ENCODE measurements at regions not wholly inside any gene's neighbourhood (a gene's known extent, or its start where the extent isn't known, plus 50 kb on each side); places are given as distances from the start of the nearest gene placed in this dataset.

DNA sequence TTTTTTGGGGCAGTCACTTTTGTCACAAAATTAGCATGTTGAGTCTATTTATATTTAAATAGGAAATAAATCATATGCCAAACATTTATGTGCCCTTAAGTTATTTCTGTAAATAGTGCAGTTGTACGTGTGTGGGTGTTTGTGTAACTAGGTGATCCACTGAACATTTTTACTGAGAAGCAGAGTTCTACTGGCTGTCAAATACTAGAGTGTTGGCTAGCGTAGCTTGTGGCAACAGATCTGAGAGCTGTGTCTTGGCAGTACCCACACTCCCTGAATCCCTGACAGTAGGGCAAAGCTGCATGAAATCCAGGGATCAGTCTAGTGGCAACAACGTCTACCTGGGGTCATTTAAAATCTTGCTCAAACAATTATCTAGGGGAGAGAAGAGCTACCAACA lies 273.1 kb upstream of the SLC8A1 start:
- TF ChIP-seq EZH2phosphoT487 (IDR thresholded peaks at IDR 0.05; ENCODE audit: borderline replicate concordance, low read depth, low read length) (no peak), CTCF (conservative IDR thresholded peaks at IDR 0.05; ENCODE audit: low read length) (no peak)
- H3K4me1 ChIP-seq (ENCODE audit: insufficient read depth, low read length, poor library complexity, severe bottlenecking), result no peaks in the 10 kb centered on the region
- H3K4me3 ChIP-seq (ENCODE audit: low read depth, low read length, poor library complexity, severe bottlenecking), result no peak overlapping the region
- no peaks in the 10 kb centered on the region for H3K9me2 ChIP-seq (ENCODE audit: insufficient read depth, low read length)
- H3K36me3 ChIP-seq (ENCODE audit: insufficient read depth, low read length), result no peaks in the 10 kb centered on the region
- H2AFZ ChIP-seq (ENCODE audit: low read length), result no peak overlapping the region
- H3K27ac ChIP-seq (ENCODE audit: low read depth, low read length, poor library complexity, severe bottlenecking), result no peak overlapping the region
- no TSS peak for BruUV-seq (replicated peaks)
- no peak overlapping the region for H3K4me2 ChIP-seq (ENCODE audit: low read length)
- H4K20me1 ChIP-seq (ENCODE audit: insufficient read depth, low read length), result no peaks in the 10 kb centered on the region
- H3K9me3 ChIP-seq (ENCODE audit: low read length), result no peaks in the 10 kb centered on the region
- intact Hi-C loops (cut with micrococcal nuclease; ENCODE audit: unreplicated experiment), result no loop called here
- DNase-seq (ENCODE audit: low spot score), result no peak
- no peaks in the 10 kb centered on the region for H3K79me2 ChIP-seq (ENCODE audit: insufficient read depth, low read depth, low read length)
- CTCF ChIA-PET (ENCODE audit: unreplicated experiment), result no interaction called here
- POLR2A ChIA-PET, result no interaction called here

DNA sequence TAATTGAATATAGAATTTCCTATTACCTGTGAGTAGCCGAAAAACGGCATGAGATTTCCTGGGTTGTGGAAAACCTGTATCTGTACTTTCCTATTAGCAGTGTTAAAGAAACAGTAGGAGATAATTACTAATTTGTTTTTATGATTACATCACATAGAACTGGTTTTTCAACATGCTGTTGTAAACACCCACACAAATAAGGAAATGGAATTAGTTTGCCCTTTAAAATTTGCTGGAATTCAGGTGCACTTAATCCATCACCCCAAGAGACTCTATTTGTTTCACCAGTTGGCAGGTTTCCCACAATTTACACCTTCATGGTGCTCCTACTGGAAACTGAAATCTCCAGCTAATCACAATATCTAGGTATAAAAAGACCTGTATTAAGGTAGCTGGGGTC lies 274.1 kb upstream of the SLC8A1 start:
- Histone ChIP-seq H3K79me2 (ENCODE audit: insufficient read depth, low read depth, low read length) (no peaks in the 10 kb centered on the region), H2AFZ (ENCODE audit: low read length) (no peak overlapping the region), H3K9me2 (ENCODE audit: insufficient read depth, low read length) (no peaks in the 10 kb centered on the region), H4K20me1 (ENCODE audit: insufficient read depth, low read length) (no peaks in the 10 kb centered on the region), H3K4me3 (ENCODE audit: low read depth, low read length, poor library complexity, severe bottlenecking) (no peak overlapping the region), H3K4me2 (ENCODE audit: low read length) (no peak overlapping the region), H3K4me1 (ENCODE audit: insufficient read depth, low read length, poor library complexity, severe bottlenecking) (no peaks in the 10 kb centered on the region), H3K27ac (ENCODE audit: low read depth, low read length, poor library complexity, severe bottlenecking) (no peak overlapping the region), H3K9me3 (ENCODE audit: low read length) (no peaks in the 10 kb centered on the region), H3K36me3 (ENCODE audit: insufficient read depth, low read length) (no peaks in the 10 kb centered on the region)
- ChIA-PET CTCF (ENCODE audit: unreplicated experiment) (no interaction called here), POLR2A (interaction anchor here (1.0 kb wide), 1 partner anchor 158 kb away, joined by 4 read pairs; no protein-coding TSS in a partner anchor)
- no TSS peak for BruUV-seq (replicated peaks)
- DNase-seq (ENCODE audit: low spot score), result no peak
- intact Hi-C loops (cut with micrococcal nuclease; ENCODE audit: unreplicated experiment), result no loop called here
- TF ChIP-seq EZH2phosphoT487 (IDR thresholded peaks at IDR 0.05; ENCODE audit: borderline replicate concordance, low read depth, low read length), result no peak
- TF ChIP-seq CTCF (conservative IDR thresholded peaks at IDR 0.05; ENCODE audit: low read length), result no peak

DNA sequence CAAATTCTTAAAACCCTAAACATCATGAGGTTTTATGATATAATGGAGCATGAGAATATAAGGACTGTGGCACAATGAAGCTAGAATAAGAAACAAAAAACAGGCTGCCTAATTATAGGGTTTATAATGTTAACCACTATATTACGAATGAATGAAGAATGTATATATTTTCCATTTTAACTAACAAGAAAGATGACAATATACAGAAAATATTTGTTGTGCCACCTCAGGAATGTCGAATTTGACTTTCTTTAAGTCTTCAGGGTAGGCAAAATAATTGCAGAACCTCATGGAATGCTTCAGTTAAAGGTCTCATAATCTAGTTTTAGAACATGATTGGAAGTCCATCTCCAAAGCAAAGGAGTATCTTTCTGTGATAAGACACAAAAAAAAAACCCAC lies 282.9 kb upstream of the SLC8A1 start:
- H3K4me3 ChIP-seq (ENCODE audit: low read depth, low read length, poor library complexity, severe bottlenecking), result no peak overlapping the region
- ChIA-PET CTCF (ENCODE audit: unreplicated experiment) (no interaction called here), POLR2A (interaction anchor here (1.3 kb wide), 1 partner anchor 11 kb away, joined by 3 read pairs; no protein-coding TSS in a partner anchor)
- no peaks in the 10 kb centered on the region for H3K9me2 ChIP-seq (ENCODE audit: insufficient read depth, low read length)
- H4K20me1 ChIP-seq (ENCODE audit: insufficient read depth, low read length), result no peaks in the 10 kb centered on the region
- H3K36me3 ChIP-seq (ENCODE audit: insufficient read depth, low read length), result no peaks in the 10 kb centered on the region
- no peaks in the 10 kb centered on the region for H3K4me1 ChIP-seq (ENCODE audit: insufficient read depth, low read length, poor library complexity, severe bottlenecking)
- no peak for DNase-seq (ENCODE audit: low spot score)
- intact Hi-C loops (cut with micrococcal nuclease; ENCODE audit: unreplicated experiment), result no loop called here
- no peak overlapping the region for H3K4me2 ChIP-seq (ENCODE audit: low read length)
- no peaks in the 10 kb centered on the region for H3K79me2 ChIP-seq (ENCODE audit: insufficient read depth, low read depth, low read length)
- H3K9me3 ChIP-seq (ENCODE audit: low read length), result no peaks in the 10 kb centered on the region
- no peak for TF ChIP-seq CTCF (conservative IDR thresholded peaks at IDR 0.05; ENCODE audit: low read length)
- TF ChIP-seq EZH2phosphoT487 (IDR thresholded peaks at IDR 0.05; ENCODE audit: borderline replicate concordance, low read depth, low read length), result no peak
- no peak overlapping the region for H3K27ac ChIP-seq (ENCODE audit: low read depth, low read length, poor library complexity, severe bottlenecking)
- no peak overlapping the region for H2AFZ ChIP-seq (ENCODE audit: low read length)
- BruUV-seq (replicated peaks), result no TSS peak
